Natural killer cell (primary cell): ENCODE measurements at regions not wholly inside any gene's neighbourhood (a gene's known extent, or its start where the extent isn't known, plus 50 kb on each side); places are given as distances from the start of the nearest gene placed in this dataset.
A peak's percentile ranks its signal among the peaks of the same experiment; 100 is the strongest.

Experiments
- ATAC-seq, 3 donors: fragments of 150-1000 bp in 2 of 3; fragments of 200-7000 bp in 1 of 3; cut with Tn5 transposase; 1 replicate in 1 of 3; 2 replicates in 2 of 3; pipeline ENCODE4 v1.10.0; 2021; ENCODE audit warnings: mild to moderate bottlenecking in 2 of 3, moderate library complexity in 2 of 3
- DNase-seq, 2 donors: peaks; one replicate each; pipeline versions ENCODE4 v3.0.0 to v3.0.0-alpha.2; 2013 to 2021; ENCODE audit warnings: mixed read lengths in 1 of 2
- H3K27ac ChIP-seq: one replicate; pipeline ENCODE4 v1.5.1; 2013; ENCODE audit warnings: mild to moderate bottlenecking, low read length
- H3K27me3 ChIP-seq: one replicate; pipeline ENCODE4 v1.6.1; 2013; ENCODE audit warnings: low read length; ENCODE audit not compliant: control insufficient read depth, insufficient read depth
- H3K36me3 ChIP-seq: one replicate; pipeline ENCODE4 v1.6.1; 2013; ENCODE audit warnings: low read length; ENCODE audit not compliant: control insufficient read depth, insufficient read depth
- H3K4me1 ChIP-seq: one replicate; pipeline ENCODE4 v1.6.1; 2013; ENCODE audit warnings: low read length; ENCODE audit not compliant: control insufficient read depth, insufficient read depth
- H3K4me3 ChIP-seq: one replicate; pipeline ENCODE4 v1.5.1; 2013; ENCODE audit warnings: low read length
- H3K9me3 ChIP-seq: one replicate; pipeline ENCODE4 v1.6.1; 2013; ENCODE audit warnings: low read length; ENCODE audit not compliant: control insufficient read depth, insufficient read depth
- H3K27ac Mint-ChIP-seq, 2 donors: one replicate each; pipeline ENCODE4 v1.8.0; 2022; ENCODE audit warnings: mild to moderate bottlenecking in 2 of 2, mixed read lengths in 2 of 2, moderate library complexity in 1 of 2
- H3K27me3 Mint-ChIP-seq, 2 donors: one replicate each; pipeline ENCODE4 v1.8.0; 2022; ENCODE audit warnings: low read depth in 2 of 2, mixed read lengths in 2 of 2
- H3K36me3 Mint-ChIP-seq: one replicate; pipeline ENCODE4 v1.8.0; 2022; ENCODE audit warnings: mixed read lengths
- H3K4me1 Mint-ChIP-seq, 2 donors: one replicate each; pipeline ENCODE4 v1.8.0; 2022; ENCODE audit warnings: mixed read lengths in 2 of 2
- H3K4me3 Mint-ChIP-seq: one replicate; pipeline ENCODE4 v1.8.0; 2022; ENCODE audit warnings: mild to moderate bottlenecking, moderate library complexity, mixed read lengths
- H3K9me3 Mint-ChIP-seq, 2 donors: one replicate each; pipeline ENCODE4 v1.8.0; 2022; ENCODE audit warnings: mixed read lengths in 2 of 2
- CTCF ChIP-seq: fragments of 200-600 bp; IDR thresholded peaks from one replicate; pipeline ENCODE4 v1.8.0; 2022; ENCODE audit warnings: antibody characterized with exemption
- WGBS: methylation state at CpG from one replicate; pipeline ENCODE4 v1.1.7; 2013; ENCODE audit warnings: missing lambda C conversion rate; ENCODE audit not compliant: insufficient coverage; 5-methylcytosine and 5-hydroxymethylcytosine counted together
- intact Hi-C: fragments of 100-400 bp; cut with micrococcal nuclease; formaldehyde crosslinking; loops from one replicate; pipeline ENCODE4 v1.14.2; 2022

- Mint-ChIP-seq H3K27ac (peak overlapping the region; percentile 26 to 51), H3K4me3 (no peak overlapping the region), H3K9me3 (no peaks in the 10 kb centered on the region), H3K27me3 (no peaks in the 10 kb centered on the region), H3K4me1 (peaks cover 53 to 56% of the 10 kb centered on the region in 2 donors), H3K36me3 (no peaks in the 10 kb centered on the region)
- no peaks in the 10 kb centered on the region for H3K27me3 ChIP-seq
- peaks cover 8% of the 10 kb centered on the region for H3K9me3 ChIP-seq
- peaks cover 33% of the 10 kb centered on the region for H3K36me3 ChIP-seq
- WGBS, result 88% methylated on average over 25 of the region's 26 CpGs
- no peak overlapping the region for H3K27ac ChIP-seq
- DNase-seq (peak in 1 of 2 donors; percentile 61), ATAC-seq (no peak)
- intact Hi-C loops, result no loop called here
- no peak for TF ChIP-seq CTCF
- no peak overlapping the region for H3K4me3 ChIP-seq
- H3K4me1 ChIP-seq, result peaks cover 94% of the 10 kb centered on the region
These were observed 338.8 kb downstream of the SEC14L1 start for GRCh38 chr17:77479372-77480198.

- TF ChIP-seq CTCF, result no peak
- peaks cover 47 to 51% of the 10 kb centered on the region in 2 donors for H3K4me1 Mint-ChIP-seq
- H3K9me3 ChIP-seq, result peaks cover 13% of the 10 kb centered on the region
- ATAC-seq (no peak), DNase-seq (no peak)
- H3K27me3 ChIP-seq, result no peaks in the 10 kb centered on the region
- H3K4me1 ChIP-seq, result peaks cover 94% of the 10 kb centered on the region
- H3K9me3 Mint-ChIP-seq, result no peaks in the 10 kb centered on the region
- no peaks in the 10 kb centered on the region for H3K36me3 Mint-ChIP-seq
- WGBS, result 96% methylated on average over 7 of the region's 7 CpGs
- peak overlapping the region in 1 of 2 donors; percentile 51 for H3K27ac Mint-ChIP-seq
- H3K4me3 Mint-ChIP-seq, result no peak overlapping the region
- intact Hi-C loops, result no loop called here
- H3K36me3 ChIP-seq, result peaks cover 33% of the 10 kb centered on the region
- no peaks in the 10 kb centered on the region for H3K27me3 Mint-ChIP-seq
- H3K27ac ChIP-seq, result no peak overlapping the region
- H3K4me3 ChIP-seq, result no peak overlapping the region
These were observed 339.4 kb downstream of the SEC14L1 start for GRCh38 chr17:77480199-77480508.

- no peak overlapping the region for H3K4me3 ChIP-seq
- 90% methylated on average over 25 of the region's 25 CpGs for WGBS
- Mint-ChIP-seq H3K27me3 (no peaks in the 10 kb centered on the region), H3K4me1 (peaks cover 42 to 46% of the 10 kb centered on the region in 2 donors), H3K36me3 (no peaks in the 10 kb centered on the region), H3K4me3 (no peak overlapping the region), H3K27ac (no peak overlapping the region), H3K9me3 (no peaks in the 10 kb centered on the region)
- H3K9me3 ChIP-seq, result peaks cover 17% of the 10 kb centered on the region
- TF ChIP-seq CTCF, result no peak
- DNase-seq (no peak), ATAC-seq (no peak)
- peaks cover 94% of the 10 kb centered on the region for H3K4me1 ChIP-seq
- H3K27ac ChIP-seq, result no peak overlapping the region
- peaks cover 36% of the 10 kb centered on the region for H3K36me3 ChIP-seq
- H3K27me3 ChIP-seq, result no peaks in the 10 kb centered on the region
- intact Hi-C loops, result no loop called here
These were observed 339.9 kb downstream of the SEC14L1 start for GRCh38 chr17:77480509-77481215.
